HG03457 (cell line): ENCODE measurements at regions not wholly inside any gene's neighbourhood (a gene's known extent, or its start where the extent isn't known, plus 50 kb on each side); places are given as distances from the start of the nearest gene placed in this dataset.

Experiments
- ATAC-seq: cut with Tn5 transposase; IDR thresholded peaks from one replicate; pipeline ENCODE4 v1.9.1; 2021; ENCODE audit warnings: moderate number of reproducible peaks; ENCODE audit not compliant: unreplicated experiment

- no peak for ATAC-seq
Observed at GRCh38 chr16:85173981-85174751, 61.9 kb upstream of the CIBAR2 start.

GRCh38 chr16:85174871-85175723, 62.8 kb upstream of the CIBAR2 start:
- no peak for ATAC-seq

- no peak for ATAC-seq
Observed at GRCh38 chr16:85175724-85176233, 63.5 kb upstream of the CIBAR2 start.

GRCh38 chr16:85176541-85177447, 64.5 kb upstream of the CIBAR2 start:
- no peak for ATAC-seq

- ATAC-seq: no peak
Observed at GRCh38 chr16:85177448-85177846, 65.2 kb upstream of the CIBAR2 start.

- ATAC-seq: no peak
Observed at GRCh38 chr16:85178006-85178591, 65.8 kb upstream of the CIBAR2 start.

- no peak for ATAC-seq
Observed at GRCh38 chr16:85178596-85178995, 66.3 kb upstream of the CIBAR2 start.

- no peak for ATAC-seq
Observed at GRCh38 chr16:85179344-85180046, 67.2 kb upstream of the CIBAR2 start.

- no peak for ATAC-seq
Observed at GRCh38 chr16:85180047-85180826, 68.0 kb upstream of the CIBAR2 start.

GRCh38 chr16:85180827-85181738, 68.8 kb upstream of the CIBAR2 start:
- ATAC-seq: no peak

GRCh38 chr16:85181739-85182129, 69.5 kb upstream of the CIBAR2 start:
- ATAC-seq: no peak

GRCh38 chr16:85182286-85182685, 70.0 kb upstream of the CIBAR2 start:
- no peak for ATAC-seq

GRCh38 chr16:85182774-85183173, 70.5 kb upstream of the CIBAR2 start:
- no peak for ATAC-seq

- no peak for ATAC-seq
Observed at GRCh38 chr16:85183564-85183963, 71.3 kb upstream of the CIBAR2 start.

- ATAC-seq: no peak
Observed at GRCh38 chr16:85184404-85184803, 72.1 kb upstream of the CIBAR2 start.

GRCh38 chr16:85185303-85186100, 73.2 kb upstream of the CIBAR2 start:
- no peak for ATAC-seq

GRCh38 chr16:85187002-85187401, 74.7 kb upstream of the CIBAR2 start:
- no peak for ATAC-seq
